Rectal smooth muscle tissue (tissue), 1 donor: ENCODE measurements at regions not wholly inside any gene's neighbourhood (a gene's known extent, or its start where the extent isn't known, plus 50 kb on each side); places are given as distances from the start of the nearest gene placed in this dataset.
A peak's percentile ranks its signal among the peaks of the same experiment; 100 is the strongest.

ENCODE experiments used
- H3K27ac ChIP-seq: one replicate; pipeline ENCODE4 v1.7.0; 2013; ENCODE audit warnings: low read depth, low read length, inconsistent platforms
- H3K27me3 ChIP-seq: one replicate; pipeline ENCODE4 v1.7.0; 2013; ENCODE audit warnings: low read length; ENCODE audit not compliant: control insufficient read depth, insufficient read depth
- H3K36me3 ChIP-seq: one replicate; pipeline ENCODE4 v1.7.0; 2013; ENCODE audit warnings: low read length; ENCODE audit not compliant: control insufficient read depth, insufficient read depth
- H3K4me1 ChIP-seq: one replicate; pipeline ENCODE4 v1.7.0; 2013; ENCODE audit warnings: low read length; ENCODE audit not compliant: control insufficient read depth, insufficient read depth
- H3K4me3 ChIP-seq: one replicate; pipeline ENCODE4 v1.7.0; 2013; ENCODE audit warnings: low read length
- H3K9ac ChIP-seq: one replicate; pipeline ENCODE4 v1.7.0; 2013; ENCODE audit warnings: low read length

DNA sequence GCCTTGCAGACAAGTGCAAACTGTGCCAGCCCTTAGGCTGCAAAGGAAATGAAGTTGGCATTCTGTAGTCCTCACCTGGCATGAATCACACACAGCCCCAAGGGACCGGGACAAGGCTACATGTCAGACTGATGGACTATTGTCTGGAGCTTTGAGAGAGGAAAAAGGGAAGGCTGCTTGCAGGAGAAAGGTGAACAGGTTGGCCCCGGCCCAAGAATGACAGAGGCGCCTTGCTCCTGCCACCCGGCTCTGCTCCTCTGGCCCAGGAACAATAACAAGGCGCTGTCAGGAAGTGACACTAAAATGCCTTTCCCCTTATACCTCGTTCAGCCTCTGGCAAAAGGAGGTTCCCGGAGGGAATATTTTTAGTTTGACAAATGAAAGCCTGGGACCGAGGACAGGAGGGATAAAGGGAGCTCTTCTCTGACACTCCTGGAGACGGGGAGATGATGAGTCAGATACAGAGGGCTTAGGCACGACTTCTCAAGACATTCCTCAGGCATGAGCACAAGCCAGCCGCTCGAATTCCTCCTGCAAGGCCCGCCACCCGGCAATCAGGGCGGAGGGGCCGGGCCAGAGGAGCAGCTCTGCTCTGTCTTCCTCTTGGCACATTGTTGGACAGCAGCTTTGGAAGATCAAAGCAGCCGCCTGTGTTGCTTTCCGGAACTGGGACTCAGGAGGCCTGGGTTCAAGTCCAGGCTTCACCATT lies 105.8 kb downstream of the NOG start:
- H3K9ac ChIP-seq: no peak overlapping the region
- peak overlapping the region; percentile 22 for H3K27ac ChIP-seq
- H3K27me3 ChIP-seq: no peaks in the 10 kb centered on the region
- H3K4me1 ChIP-seq: peaks cover 7% of the 10 kb centered on the region
- no peak overlapping the region for H3K4me3 ChIP-seq
- H3K36me3 ChIP-seq: no peaks in the 10 kb centered on the region

GRCh38 chr17:56700919-56701420 lies 107.5 kb downstream of the NOG start:
- Histone ChIP-seq H3K4me1 (peaks cover 7% of the 10 kb centered on the region), H3K27ac (no peak overlapping the region), H3K27me3 (peaks cover 2% of the 10 kb centered on the region), H3K9ac (no peak overlapping the region), H3K36me3 (no peaks in the 10 kb centered on the region), H3K4me3 (no peak overlapping the region)

DNA sequence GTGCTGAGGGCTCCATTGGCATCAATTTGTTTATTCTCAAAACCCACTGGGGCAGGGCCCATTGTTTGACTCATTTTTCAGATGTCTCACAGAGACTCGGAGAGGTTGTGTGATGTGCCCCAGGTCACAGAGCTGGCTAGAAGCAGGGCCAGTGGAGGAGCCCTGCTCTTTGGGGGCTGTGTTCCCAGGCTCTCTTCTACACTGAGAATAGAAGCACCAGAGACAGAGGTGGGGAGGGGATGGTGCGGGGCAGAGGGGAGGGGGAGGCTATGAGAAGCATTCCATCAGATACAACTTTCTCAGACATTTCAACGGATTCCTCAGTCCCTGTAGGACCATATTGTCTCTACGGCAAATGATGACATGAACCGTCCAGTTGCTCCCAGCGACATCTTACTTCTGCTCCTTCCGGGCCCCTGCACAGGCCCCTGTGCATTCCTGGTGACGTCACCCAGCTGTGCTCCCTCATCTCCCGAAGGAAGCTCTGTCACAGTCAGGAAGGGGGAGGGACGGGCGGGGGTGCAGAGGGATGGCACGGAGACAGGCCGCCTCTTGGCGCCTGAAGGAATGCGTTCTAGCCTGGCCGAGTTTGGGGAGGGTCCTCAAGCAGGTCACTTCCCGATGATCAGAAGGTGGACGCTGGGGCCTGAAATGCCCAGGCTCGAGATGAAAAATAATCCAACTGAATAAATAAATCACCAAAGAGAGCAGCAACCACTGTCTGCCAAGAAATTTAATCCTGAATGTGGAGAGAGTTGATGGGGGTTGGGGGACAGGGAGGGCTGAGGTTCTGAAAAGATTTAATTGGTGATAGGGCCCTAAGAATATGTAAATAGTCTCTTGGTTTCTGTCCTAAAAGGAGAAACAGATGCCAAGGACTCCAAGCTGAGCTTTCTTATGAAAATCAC lies 114.1 kb downstream of the NOG start:
- Histone ChIP-seq H3K9ac (no peak overlapping the region), H3K27me3 (peaks cover 2% of the 10 kb centered on the region), H3K4me3 (no peak overlapping the region), H3K27ac (no peak overlapping the region), H3K4me1 (no peaks in the 10 kb centered on the region), H3K36me3 (no peaks in the 10 kb centered on the region)

DNA sequence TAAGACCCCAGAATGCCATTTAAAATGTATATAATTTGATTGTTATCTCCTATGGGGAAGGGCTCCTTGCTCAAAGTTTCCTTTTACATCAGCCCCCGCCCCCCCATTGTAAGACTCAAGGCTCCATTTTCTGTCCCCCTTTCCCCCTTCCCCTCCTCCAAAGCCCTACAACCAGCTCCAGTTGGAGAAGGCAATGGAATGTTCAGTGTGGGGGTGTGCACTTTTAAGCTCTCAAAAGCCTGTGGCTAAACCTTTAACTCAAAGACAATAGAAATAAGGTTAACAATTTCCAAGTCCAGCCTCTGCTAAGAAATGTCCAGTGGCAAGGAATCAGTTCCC lies 114.7 kb downstream of the NOG start:
- Histone ChIP-seq H3K27me3 (peaks cover 2% of the 10 kb centered on the region), H3K4me1 (no peaks in the 10 kb centered on the region), H3K36me3 (no peaks in the 10 kb centered on the region), H3K27ac (no peak overlapping the region), H3K9ac (no peak overlapping the region), H3K4me3 (no peak overlapping the region)

GRCh38 chr17:56708670-56709410 lies 115.3 kb downstream of the NOG start:
- Histone ChIP-seq H3K36me3 (no peaks in the 10 kb centered on the region), H3K27ac (no peak overlapping the region), H3K9ac (no peak overlapping the region), H3K27me3 (peaks cover 2% of the 10 kb centered on the region), H3K4me1 (no peaks in the 10 kb centered on the region), H3K4me3 (no peak overlapping the region)

DNA sequence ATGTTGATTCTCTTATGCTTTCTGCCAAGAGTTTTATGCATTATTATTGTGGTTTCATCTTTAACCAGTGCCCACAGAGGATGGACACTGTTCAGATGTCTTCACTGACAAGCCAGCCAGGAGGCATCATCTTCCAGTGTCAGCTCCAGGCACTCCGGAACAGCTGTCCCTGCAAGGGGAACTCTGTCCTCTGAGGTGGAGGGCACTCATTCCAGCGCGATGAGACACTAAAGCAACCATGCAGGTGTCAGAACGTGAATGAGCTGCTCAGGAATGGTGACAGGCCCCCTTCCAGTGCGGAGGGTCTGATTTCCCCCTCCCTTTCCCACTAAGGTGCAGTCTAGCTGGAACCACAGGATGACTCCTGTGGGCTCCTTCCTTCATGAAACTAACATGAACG lies 117.5 kb downstream of the NOG start:
- Histone ChIP-seq H3K9ac (no peak overlapping the region), H3K4me1 (no peaks in the 10 kb centered on the region), H3K4me3 (no peak overlapping the region), H3K27ac (no peak overlapping the region), H3K27me3 (no peaks in the 10 kb centered on the region), H3K36me3 (no peaks in the 10 kb centered on the region)

GRCh38 chr17:56715613-56716357 lies 117.9 kb downstream of the C17orf67 start:
- Histone ChIP-seq H3K36me3 (no peaks in the 10 kb centered on the region), H3K9ac (no peak overlapping the region), H3K27me3 (no peaks in the 10 kb centered on the region), H3K27ac (no peak overlapping the region), H3K4me1 (no peaks in the 10 kb centered on the region), H3K4me3 (no peak overlapping the region)

GRCh38 chr17:56717471-56717870 lies 116.2 kb downstream of the C17orf67 start:
- Histone ChIP-seq H3K9ac (no peak overlapping the region), H3K27me3 (no peaks in the 10 kb centered on the region), H3K4me3 (no peak overlapping the region), H3K27ac (no peak overlapping the region), H3K36me3 (no peaks in the 10 kb centered on the region), H3K4me1 (no peaks in the 10 kb centered on the region)

DNA sequence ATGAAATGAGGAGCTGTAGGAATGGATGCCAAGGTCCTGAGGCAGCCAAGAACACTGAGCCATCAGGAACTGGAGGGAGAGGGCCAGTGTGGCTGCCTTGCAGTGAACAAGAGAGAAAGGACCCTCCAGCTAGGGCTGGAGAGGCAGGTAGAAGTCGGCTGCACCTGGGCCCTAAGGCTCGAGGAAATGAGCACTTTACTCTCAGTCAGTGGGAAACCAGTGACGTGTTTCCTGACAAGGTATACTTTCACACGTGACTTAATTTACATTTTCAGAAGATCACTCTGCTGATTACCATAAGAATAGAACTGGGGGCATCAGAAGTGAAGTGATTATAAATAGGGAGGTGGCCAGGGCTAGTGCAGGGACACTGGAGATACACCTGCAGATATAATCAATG lies 115.2 kb downstream of the C17orf67 start:
- Histone ChIP-seq H3K27me3 (no peaks in the 10 kb centered on the region), H3K4me3 (no peak overlapping the region), H3K36me3 (no peaks in the 10 kb centered on the region), H3K27ac (no peak overlapping the region), H3K9ac (no peak overlapping the region), H3K4me1 (no peaks in the 10 kb centered on the region)

DNA sequence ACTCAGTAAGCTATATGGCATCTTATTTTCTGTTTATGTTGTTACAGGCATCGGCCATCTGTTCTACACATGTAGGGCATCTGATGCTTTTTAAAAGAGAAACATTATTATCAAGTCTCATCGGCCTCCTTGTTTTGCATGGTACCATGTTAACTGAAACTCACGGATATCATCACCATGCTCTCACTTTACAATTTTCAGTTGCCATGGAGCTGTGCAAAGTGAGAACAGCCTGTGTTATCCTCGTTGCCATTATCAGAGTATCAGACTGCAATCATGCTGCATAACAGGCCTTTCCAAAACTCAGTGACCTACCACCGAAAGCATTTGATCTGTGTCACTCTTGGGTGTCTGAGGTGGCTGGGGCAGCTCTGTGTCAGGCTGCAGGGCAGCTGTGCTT lies 110.3 kb downstream of the C17orf67 start:
- Histone ChIP-seq H3K27ac (no peak overlapping the region), H3K4me3 (no peak overlapping the region), H3K36me3 (no peaks in the 10 kb centered on the region), H3K27me3 (no peaks in the 10 kb centered on the region), H3K4me1 (no peaks in the 10 kb centered on the region), H3K9ac (no peak overlapping the region)

DNA sequence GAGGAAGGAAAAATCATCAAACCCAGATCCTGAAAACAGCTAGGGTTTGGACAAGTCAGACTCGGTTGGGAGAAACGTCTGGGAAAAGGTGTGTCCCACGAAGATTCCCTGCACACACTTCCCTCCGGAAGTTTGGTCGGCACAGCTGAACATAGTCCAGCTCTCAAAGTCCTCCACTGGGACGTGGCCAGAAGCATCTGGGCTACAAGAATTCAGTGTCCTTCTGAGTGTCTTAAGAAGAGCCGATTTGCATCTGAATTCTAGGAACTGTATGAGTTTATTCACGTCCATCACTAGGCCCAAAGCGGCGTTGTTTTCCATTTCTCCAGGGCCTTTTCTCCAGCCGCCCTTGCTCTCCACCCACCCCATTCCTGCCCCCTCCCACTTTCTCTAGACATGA lies 109.1 kb downstream of the C17orf67 start:
- no peaks in the 10 kb centered on the region for H3K36me3 ChIP-seq
- H3K27ac ChIP-seq: no peak overlapping the region
- no peaks in the 10 kb centered on the region for H3K27me3 ChIP-seq
- H3K4me1 ChIP-seq: no peaks in the 10 kb centered on the region
- H3K9ac ChIP-seq: no peak overlapping the region
- no peak overlapping the region for H3K4me3 ChIP-seq

DNA sequence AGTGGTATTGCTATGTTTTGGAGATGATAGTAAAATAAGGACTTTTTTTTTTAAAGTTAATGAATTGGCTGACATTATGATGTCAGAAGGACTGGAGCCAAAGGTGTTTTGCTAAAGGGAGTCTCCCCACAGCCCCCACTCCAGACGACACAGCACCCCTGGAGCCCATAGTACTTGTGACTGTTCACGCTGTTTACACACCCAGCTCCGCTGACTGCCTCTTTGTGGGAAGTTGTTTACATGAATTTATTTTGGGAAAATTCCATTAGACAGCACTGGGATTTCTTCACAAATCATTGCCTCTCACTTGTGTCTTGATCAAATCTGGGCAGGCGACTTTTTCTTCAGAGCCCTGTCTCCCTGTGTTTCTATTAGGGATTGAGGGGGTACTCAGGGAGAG lies 108.6 kb downstream of the C17orf67 start:
- H3K36me3 ChIP-seq: no peaks in the 10 kb centered on the region
- H3K27ac ChIP-seq: no peak overlapping the region
- no peak overlapping the region for H3K4me3 ChIP-seq
- no peaks in the 10 kb centered on the region for H3K27me3 ChIP-seq
- H3K4me1 ChIP-seq: no peaks in the 10 kb centered on the region
- no peak overlapping the region for H3K9ac ChIP-seq
